Prostate gland (tissue), 2 donors: ENCODE measurements at regions not wholly inside any gene's neighbourhood (a gene's known extent, or its start where the extent isn't known, plus 50 kb on each side); places are given as distances from the start of the nearest gene placed in this dataset.

Source experiments
- DNase-seq: peaks from one replicate; pipeline ENCODE4 v3.0.0-alpha.2; 2019; ENCODE audit warnings: low spot score
- H3K27ac ChIP-seq, 2 donors: fragments of 200-600 bp; sonication (generic); 2 replicates each; pipeline ENCODE4 v1.5.1; 2017 to 2019
- H3K27me3 ChIP-seq: fragments of 200-600 bp; sonication (generic); replicated peaks from 2 replicates; pipeline ENCODE4 v1.5.1; 2019; ENCODE audit not compliant: insufficient read depth
- H3K36me3 ChIP-seq, 2 donors: fragments of 200-600 bp; sonication (generic); 1 replicate in 1 of 2; 2 replicates in 1 of 2; pipeline versions ENCODE4 v1.5.1 to v1.8.1; 2017 to 2019
- H3K4me1 ChIP-seq: fragments of 200-600 bp; sonication (generic); replicated peaks from 2 replicates; pipeline ENCODE4 v1.5.1; 2019
- H3K4me3 ChIP-seq, 2 donors: fragments of 200-600 bp; sonication (generic); 2 replicates each; pipeline ENCODE4 v1.5.1; 2017 to 2019
- H3K9me3 ChIP-seq: fragments of 200-600 bp; sonication (generic); 2 replicates; pipeline ENCODE4 v1.5.1; 2017
- CTCF ChIP-seq, 4 experiments: fragments of 200-600 bp in 2 of 4; fragments of 450-650 bp in 2 of 4; sonication (generic) in 2 of 4; IDR thresholded peaks; 1 replicate in 3 of 4; 2 replicates in 1 of 4; pipeline ENCODE4 v1.5.1; 2016 to 2019; ENCODE audit warnings: antibody characterized with exemption in 4 of 4, mild to moderate bottlenecking in 2 of 4, moderate library complexity in 2 of 4
- POLR2A ChIP-seq: fragments of 450-650 bp; IDR thresholded peaks from one replicate; pipeline ENCODE4 v1.6.1; 2016; ENCODE audit warnings: antibody characterized with exemption, mild to moderate bottlenecking
- POLR2AphosphoS5 ChIP-seq: sonication (generic); formaldehyde crosslinking; IDR thresholded peaks from one replicate; pipeline ENCODE4 v1.6.1; 2017; ENCODE audit warnings: antibody characterized with exemption
- WGBS: methylation state at CpG from one replicate; pipeline ENCODE4 v1.1.5; 2018; 5-methylcytosine and 5-hydroxymethylcytosine counted together
- intact Hi-C: fragments of 100-400 bp; cut with DNase I; formaldehyde crosslinking; loops from one replicate; pipeline ENCODE4 v1.14.2; 2022

- WGBS: 72% methylated on average over 4 of the region's 4 CpGs
- DNase-seq: no peak
- H3K4me1 ChIP-seq: no peaks in the 10 kb centered on the region
- no peaks in the 10 kb centered on the region for H3K27me3 ChIP-seq
- no peak for TF ChIP-seq POLR2A
- TF ChIP-seq CTCF (IDR thresholded peaks at IDR 0.05): no peak
- no peak for TF ChIP-seq POLR2AphosphoS5
- H3K27ac ChIP-seq: no peak overlapping the region
- H3K4me3 ChIP-seq: no peak overlapping the region
- no peaks in the 10 kb centered on the region for H3K9me3 ChIP-seq
- intact Hi-C loops: no loop called here
- H3K36me3 ChIP-seq: no peaks in the 10 kb centered on the region
These were observed 92.9 kb upstream of the NRSN1 start for GRCh38 chr6:24032896-24033688.

- no peaks in the 10 kb centered on the region for H3K36me3 ChIP-seq
- intact Hi-C loops: no loop called here
- 96% methylated on average over 2 of the region's 2 CpGs for WGBS
- DNase-seq: no peak
- no peak overlapping the region for H3K27ac ChIP-seq
- H3K4me3 ChIP-seq: no peak overlapping the region
- no peaks in the 10 kb centered on the region for H3K4me1 ChIP-seq
- TF ChIP-seq POLR2AphosphoS5 (no peak), CTCF (IDR thresholded peaks at IDR 0.05) (no peak), POLR2A (no peak)
- no peaks in the 10 kb centered on the region for H3K27me3 ChIP-seq
- no peaks in the 10 kb centered on the region for H3K9me3 ChIP-seq
These were observed 82.2 kb upstream of the NRSN1 start for GRCh38 chr6:24043848-24044247.

- intact Hi-C loops: no loop called here
- no peak for TF ChIP-seq POLR2A
- TF ChIP-seq POLR2AphosphoS5: no peak
- no peak for TF ChIP-seq CTCF (IDR thresholded peaks at IDR 0.05)
- Histone ChIP-seq H3K4me1 (no peaks in the 10 kb centered on the region), H3K27ac (no peak overlapping the region), H3K27me3 (no peaks in the 10 kb centered on the region), H3K36me3 (no peaks in the 10 kb centered on the region), H3K9me3 (no peaks in the 10 kb centered on the region), H3K4me3 (no peak overlapping the region)
- 79% methylated on average over 4 of the region's 4 CpGs for WGBS
- DNase-seq: no peak
These were observed 73.9 kb upstream of the NRSN1 start for GRCh38 chr6:24051942-24052589.

- WGBS: 78% methylated on average over 4 of the region's 4 CpGs
- no peaks in the 10 kb centered on the region for H3K9me3 ChIP-seq
These were observed 73.4 kb upstream of the NRSN1 start for GRCh38 chr6:24052590-24052961.

More at GRCh38 chr6:24052590-24052961, 73.4 kb upstream of the NRSN1 start:
- DNase-seq: no peak
- H3K36me3 ChIP-seq: no peaks in the 10 kb centered on the region
- no peaks in the 10 kb centered on the region for H3K4me1 ChIP-seq
- H3K27ac ChIP-seq: no peak overlapping the region
- no peaks in the 10 kb centered on the region for H3K27me3 ChIP-seq
- intact Hi-C loops: no loop called here
- no peak for TF ChIP-seq POLR2AphosphoS5
- TF ChIP-seq CTCF (IDR thresholded peaks at IDR 0.05): no peak
- no peak for TF ChIP-seq POLR2A
- no peak overlapping the region for H3K4me3 ChIP-seq
